SJSA1 (cell line): ENCODE measurements at regions not wholly inside any gene's neighbourhood (a gene's known extent, or its start where the extent isn't known, plus 50 kb on each side); places are given as distances from the start of the nearest gene placed in this dataset.

Experiments
- DNase-seq, 2 experiments: peaks; one replicate each; pipeline ENCODE4 v3.0.0-alpha.2; 2015 to 2020; ENCODE audit warnings: low spot score in 2 of 2, low read depth in 1 of 2
- H3K27ac ChIP-seq: fragments of 250-450 bp; sonication (Bioruptor Pico); 2 replicates; pipeline ENCODE4 v1.5.1; 2020; ENCODE audit warnings: mild to moderate bottlenecking, moderate library complexity
- H3K27me3 ChIP-seq: fragments of 250-450 bp; sonication (Bioruptor Pico); replicated peaks from 2 replicates; pipeline ENCODE4 v1.5.1; 2020; ENCODE audit warnings: mild to moderate bottlenecking, moderate library complexity
- H3K36me3 ChIP-seq: fragments of 250-450 bp; sonication (Bioruptor Pico); 2 replicates; pipeline ENCODE4 v1.5.1; 2020; ENCODE audit warnings: mild to moderate bottlenecking
- H3K4me1 ChIP-seq: fragments of 250-450 bp; sonication (Bioruptor Pico); replicated peaks from 2 replicates; pipeline ENCODE4 v1.6.1; 2021; ENCODE audit warnings: mild to moderate bottlenecking
- H3K4me3 ChIP-seq: fragments of 250-450 bp; sonication (Bioruptor Pico); 2 replicates; pipeline ENCODE4 v1.5.1; 2020; ENCODE audit warnings: mild to moderate bottlenecking
- H3K9me3 ChIP-seq: fragments of 250-450 bp; sonication (Bioruptor Pico); replicated peaks from 2 replicates; pipeline ENCODE4 v1.5.1; 2020; ENCODE audit warnings: mild to moderate bottlenecking

DNA sequence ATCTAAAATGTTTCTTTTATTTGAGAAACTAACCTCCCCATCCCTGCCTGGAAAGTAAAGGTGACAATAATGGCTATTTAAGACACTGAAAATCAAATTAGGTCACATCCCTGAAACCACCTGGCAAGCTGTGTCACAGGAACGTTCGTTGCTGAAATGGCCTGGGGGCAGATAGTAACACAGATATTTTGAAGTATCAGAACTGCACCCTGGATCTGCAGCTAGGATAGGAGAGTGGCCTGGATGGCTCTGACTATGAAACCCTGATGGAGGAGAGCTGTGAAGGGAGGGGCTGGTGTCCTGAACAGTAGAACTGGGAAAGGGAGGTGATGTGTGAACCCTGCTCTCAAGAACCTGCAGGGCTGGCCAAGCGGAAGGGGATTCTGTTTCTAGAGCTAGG lies 648.3 kb upstream of the CFAP20DC start:
- no peak overlapping the region for H3K4me3 ChIP-seq
- H3K27me3 ChIP-seq = no peaks in the 10 kb centered on the region
- DNase-seq = no peak
- H3K4me1 ChIP-seq = no peaks in the 10 kb centered on the region
- no peaks in the 10 kb centered on the region for H3K9me3 ChIP-seq
- H3K27ac ChIP-seq = no peak overlapping the region
- no peaks in the 10 kb centered on the region for H3K36me3 ChIP-seq

DNA sequence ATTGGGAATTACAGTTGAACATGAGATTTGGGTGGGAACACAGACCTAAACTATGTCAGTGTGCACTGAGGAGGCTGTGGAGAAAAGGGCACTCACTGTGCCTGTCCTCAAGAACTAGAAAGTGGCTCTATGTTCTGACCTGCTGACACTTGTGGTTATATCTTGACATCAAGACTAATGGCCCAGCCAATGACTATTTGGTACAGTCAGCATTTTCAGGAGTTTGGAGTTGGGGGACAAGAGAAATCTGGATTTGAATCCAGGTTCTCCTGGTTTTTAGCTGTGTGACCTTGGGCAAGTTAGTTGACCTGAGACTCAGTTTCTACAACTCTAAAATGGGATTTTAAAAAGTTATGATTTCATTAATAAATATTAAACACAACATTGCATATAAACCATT lies 647.0 kb upstream of the CFAP20DC start:
- Histone ChIP-seq H3K36me3 (no peaks in the 10 kb centered on the region), H3K4me3 (no peak overlapping the region), H3K27ac (no peak overlapping the region), H3K4me1 (no peaks in the 10 kb centered on the region), H3K27me3 (no peaks in the 10 kb centered on the region), H3K9me3 (no peaks in the 10 kb centered on the region)
- DNase-seq = no peak

DNA sequence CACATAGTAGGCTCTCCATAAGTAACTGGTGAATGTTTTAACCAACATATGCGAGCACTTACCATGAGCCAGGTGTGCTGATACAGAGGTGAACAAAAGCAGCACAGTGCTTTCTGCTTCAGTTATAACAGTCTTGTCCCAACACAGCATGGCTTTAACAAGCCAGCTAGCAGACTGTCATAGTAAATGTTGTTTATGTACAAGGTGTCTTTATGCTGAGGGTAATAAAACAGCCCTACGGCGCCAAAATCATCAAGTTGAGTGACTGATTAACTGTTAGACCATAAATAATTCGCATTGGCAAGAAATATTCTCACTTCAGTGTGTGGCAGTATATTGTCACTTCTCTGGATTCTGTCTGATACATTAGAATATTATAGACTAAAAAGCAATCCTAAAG lies 646.0 kb upstream of the CFAP20DC start:
- Histone ChIP-seq H3K9me3 (no peaks in the 10 kb centered on the region), H3K4me1 (no peaks in the 10 kb centered on the region), H3K36me3 (no peaks in the 10 kb centered on the region), H3K27me3 (no peaks in the 10 kb centered on the region), H3K27ac (no peak overlapping the region), H3K4me3 (no peak overlapping the region)
- no peak for DNase-seq

DNA sequence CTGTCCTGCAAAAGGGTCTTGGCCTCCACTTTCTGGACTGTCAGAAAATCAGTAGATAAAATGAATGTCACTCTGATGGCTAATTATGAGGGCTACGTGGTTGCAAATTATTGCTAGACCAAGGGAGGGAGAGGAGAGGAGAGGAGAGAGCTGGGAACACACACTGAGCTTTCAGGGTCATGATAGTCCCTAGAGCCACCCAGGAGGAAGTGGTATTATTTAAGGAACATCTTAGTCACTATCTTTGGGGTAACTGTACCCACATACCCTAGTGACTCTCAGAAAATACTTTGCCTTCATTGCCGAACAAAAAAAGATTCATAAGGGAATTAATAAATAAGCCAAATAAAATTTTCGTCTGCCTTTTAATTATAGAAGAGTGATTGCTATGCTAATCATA lies 642.3 kb upstream of the CFAP20DC start:
- H3K27me3 ChIP-seq = no peaks in the 10 kb centered on the region
- no peak for DNase-seq
- no peak overlapping the region for H3K27ac ChIP-seq
- H3K9me3 ChIP-seq = no peaks in the 10 kb centered on the region
- H3K4me1 ChIP-seq = no peaks in the 10 kb centered on the region
- no peaks in the 10 kb centered on the region for H3K36me3 ChIP-seq
- no peak overlapping the region for H3K4me3 ChIP-seq

DNA sequence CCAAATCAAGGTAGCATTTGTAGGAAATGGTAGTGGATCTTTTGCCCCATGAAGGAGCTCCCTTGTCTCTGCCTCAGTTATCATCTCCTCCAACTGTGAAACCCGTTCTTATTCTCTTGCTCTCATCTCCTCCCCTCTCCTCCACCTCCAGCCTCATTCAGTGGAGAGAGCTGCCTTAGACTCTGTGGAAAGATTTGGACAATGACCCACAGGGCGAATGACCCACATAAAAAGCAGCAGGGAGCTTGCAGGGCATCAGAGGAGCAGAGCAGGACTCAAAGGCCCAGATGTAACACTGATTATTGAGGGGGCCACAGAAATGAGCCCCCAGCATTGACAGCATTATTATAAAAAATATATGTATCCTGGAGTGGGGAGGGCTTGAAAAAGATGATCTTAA lies 641.1 kb upstream of the CFAP20DC start:
- H3K36me3 ChIP-seq = no peaks in the 10 kb centered on the region
- H3K27ac ChIP-seq = no peak overlapping the region
- H3K4me3 ChIP-seq = no peak overlapping the region
- DNase-seq = no peak
- no peaks in the 10 kb centered on the region for H3K27me3 ChIP-seq
- no peaks in the 10 kb centered on the region for H3K4me1 ChIP-seq
- H3K9me3 ChIP-seq = no peaks in the 10 kb centered on the region

DNA sequence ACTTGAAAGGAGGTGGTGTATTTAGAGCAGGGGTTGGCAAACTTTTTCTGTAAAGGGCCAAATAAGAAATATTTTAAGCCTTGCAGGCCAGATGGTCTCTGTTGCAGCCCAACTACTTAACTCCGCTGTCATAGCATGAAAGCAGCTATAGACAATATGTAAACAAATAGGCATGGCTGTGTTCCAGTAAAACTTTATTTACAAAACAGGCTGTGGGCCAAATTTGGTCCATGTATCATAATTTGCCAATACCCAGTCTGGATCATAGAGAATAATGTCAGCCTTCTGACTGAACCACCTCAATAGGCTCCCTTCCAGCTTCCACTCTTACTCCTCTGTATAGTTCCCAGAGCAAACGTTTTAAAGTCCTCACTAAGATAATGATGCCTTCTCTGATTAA lies 638.8 kb upstream of the CFAP20DC start:
- H3K4me1 ChIP-seq = no peaks in the 10 kb centered on the region
- no peaks in the 10 kb centered on the region for H3K9me3 ChIP-seq
- H3K27ac ChIP-seq = no peak overlapping the region
- no peaks in the 10 kb centered on the region for H3K27me3 ChIP-seq
- DNase-seq = no peak
- no peaks in the 10 kb centered on the region for H3K36me3 ChIP-seq
- H3K4me3 ChIP-seq = no peak overlapping the region

DNA sequence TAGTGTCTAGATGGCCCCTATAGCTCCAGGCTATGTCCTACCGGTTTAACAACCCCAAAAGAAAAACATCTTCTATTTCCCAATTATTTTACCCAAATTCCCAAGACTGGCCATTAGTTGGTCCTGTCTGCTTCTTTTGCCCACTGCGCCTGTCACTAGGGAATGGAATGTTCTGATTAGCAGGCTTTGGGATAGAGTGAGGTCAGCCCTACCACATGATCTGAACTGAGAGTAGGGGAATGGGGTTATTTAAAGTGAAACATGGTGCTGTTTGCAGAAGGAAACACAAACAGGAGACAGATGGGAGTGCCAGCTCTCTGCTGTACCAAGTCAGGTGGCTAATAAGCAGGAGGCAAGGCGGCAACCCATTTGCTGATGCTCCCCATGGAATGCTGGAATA lies 635.6 kb upstream of the CFAP20DC start:
- Histone ChIP-seq H3K27me3 (no peaks in the 10 kb centered on the region), H3K4me3 (no peak overlapping the region), H3K36me3 (no peaks in the 10 kb centered on the region), H3K4me1 (no peaks in the 10 kb centered on the region), H3K9me3 (no peaks in the 10 kb centered on the region), H3K27ac (no peak overlapping the region)
- no peak for DNase-seq

DNA sequence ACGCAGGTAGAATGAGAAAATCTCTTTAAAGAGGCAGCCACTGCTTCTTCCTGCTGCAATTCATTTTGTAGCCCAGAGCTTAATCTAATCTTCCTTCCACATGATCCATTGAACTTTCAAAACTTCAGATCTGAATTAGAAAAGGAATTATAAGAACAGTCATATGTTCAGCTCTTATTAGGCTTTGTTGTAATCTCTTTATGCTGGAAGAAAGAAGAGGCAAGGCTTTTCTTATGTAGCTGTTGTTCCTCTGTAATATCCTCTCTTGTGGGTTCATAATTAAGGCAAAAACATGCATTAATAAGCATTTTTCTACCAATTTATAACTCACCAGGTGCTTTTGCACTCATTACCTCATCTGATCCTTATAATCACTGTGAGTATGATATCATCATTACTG lies 634.9 kb upstream of the CFAP20DC start:
- no peaks in the 10 kb centered on the region for H3K9me3 ChIP-seq
- H3K36me3 ChIP-seq = no peaks in the 10 kb centered on the region
- DNase-seq = no peak
- no peak overlapping the region for H3K27ac ChIP-seq
- H3K4me1 ChIP-seq = no peaks in the 10 kb centered on the region
- no peak overlapping the region for H3K4me3 ChIP-seq
- no peaks in the 10 kb centered on the region for H3K27me3 ChIP-seq

DNA sequence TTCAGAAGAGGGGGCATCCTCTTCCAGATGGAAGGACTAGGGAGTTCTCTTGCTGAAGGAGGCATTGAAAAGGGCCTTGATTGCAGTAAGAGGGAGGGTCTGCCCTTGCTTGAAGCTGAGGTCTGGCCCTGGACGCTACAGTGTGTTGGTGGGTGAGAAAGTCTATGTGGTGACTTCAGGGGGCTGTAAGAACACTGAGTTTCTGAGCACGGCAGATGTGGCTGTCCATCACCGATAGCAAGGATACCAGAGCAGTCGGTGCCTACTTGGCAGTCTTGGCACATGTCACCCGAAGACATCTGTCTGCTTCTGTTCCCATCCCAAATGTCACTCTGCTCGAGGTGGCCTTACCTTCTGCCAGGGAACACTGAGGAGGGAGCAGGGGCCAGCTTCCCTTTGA lies 631.1 kb upstream of the CFAP20DC start:
- H3K36me3 ChIP-seq = no peaks in the 10 kb centered on the region
- H3K27ac ChIP-seq = no peak overlapping the region
- H3K4me3 ChIP-seq = no peak overlapping the region
- H3K4me1 ChIP-seq = no peaks in the 10 kb centered on the region
- no peaks in the 10 kb centered on the region for H3K27me3 ChIP-seq
- H3K9me3 ChIP-seq = no peaks in the 10 kb centered on the region
- no peak for DNase-seq

DNA sequence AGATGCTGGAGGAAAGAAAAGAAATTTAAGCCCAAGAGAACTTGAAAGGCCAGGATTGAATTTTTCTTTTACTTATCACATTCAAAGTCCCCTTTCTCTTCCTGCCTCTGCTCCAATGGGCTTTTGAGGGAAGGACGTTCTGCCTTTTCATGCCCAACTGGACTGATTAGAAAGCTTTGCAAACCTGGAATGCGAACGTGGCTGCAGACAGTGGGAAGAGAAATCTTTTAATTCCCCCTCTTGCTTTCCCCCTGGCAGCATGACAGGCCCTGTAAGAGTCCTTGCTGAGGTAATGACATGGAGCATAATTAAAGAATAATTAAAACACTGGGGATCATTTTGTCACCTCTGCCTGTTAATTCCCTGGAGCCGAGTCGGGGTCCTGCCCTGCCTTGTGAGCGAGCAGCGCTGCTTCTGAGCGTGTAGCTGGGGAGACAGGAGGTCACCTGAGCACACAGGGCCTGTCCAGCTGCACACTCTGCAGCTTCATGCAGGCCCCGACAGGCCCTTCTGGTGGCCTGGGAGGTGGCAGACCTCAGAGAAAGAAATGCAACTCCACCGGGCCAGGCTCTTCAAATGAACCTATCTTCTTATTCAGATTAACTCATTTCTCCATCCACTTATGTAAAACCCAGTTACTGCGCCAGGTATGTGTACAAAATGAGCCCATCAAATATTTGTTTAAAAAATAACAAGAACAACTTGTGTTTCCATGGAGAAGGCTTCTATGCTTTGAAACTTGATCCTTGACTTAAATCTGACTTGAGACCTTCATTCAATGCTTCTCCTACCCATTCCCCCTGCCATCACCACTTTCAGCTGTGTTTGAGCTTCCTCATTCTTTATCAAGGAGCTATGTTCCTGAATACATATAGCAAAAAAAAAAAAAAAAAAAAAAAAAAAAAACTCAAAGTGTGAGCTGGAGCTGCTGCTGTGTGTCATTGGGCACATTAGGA lies 628.2 kb upstream of the CFAP20DC start:
- H3K4me3 ChIP-seq = no peak overlapping the region
- no peak overlapping the region for H3K27ac ChIP-seq
- no peaks in the 10 kb centered on the region for H3K4me1 ChIP-seq

DNA sequence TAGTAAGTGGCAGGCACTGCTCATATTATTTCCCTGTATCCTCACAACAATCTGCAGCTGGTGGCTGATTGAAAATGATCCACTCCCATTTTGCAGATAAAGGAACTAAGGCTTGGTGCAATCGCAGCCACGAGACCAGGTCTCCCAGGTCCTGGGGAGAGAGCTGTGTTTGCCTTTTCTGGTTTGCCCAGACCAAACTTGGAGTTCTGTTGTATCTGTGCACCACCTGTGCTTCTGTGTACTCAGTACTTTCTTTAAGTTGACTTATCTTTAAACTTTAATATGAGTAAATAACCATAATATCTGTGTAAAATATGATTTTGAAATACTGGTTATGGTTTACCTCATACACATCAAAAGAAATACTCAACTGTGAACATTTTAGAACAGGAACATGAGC lies 625.7 kb upstream of the CFAP20DC start:
- Histone ChIP-seq H3K36me3 (no peaks in the 10 kb centered on the region), H3K4me3 (no peak overlapping the region), H3K4me1 (no peaks in the 10 kb centered on the region), H3K27me3 (no peaks in the 10 kb centered on the region), H3K9me3 (no peaks in the 10 kb centered on the region), H3K27ac (no peak overlapping the region)
- DNase-seq = no peak

More for the DNA sequence above, 628.2 kb upstream of the CFAP20DC start:
- DNase-seq = no peak
- Histone ChIP-seq H3K9me3 (no peaks in the 10 kb centered on the region), H3K27me3 (no peaks in the 10 kb centered on the region), H3K36me3 (no peaks in the 10 kb centered on the region)

DNA sequence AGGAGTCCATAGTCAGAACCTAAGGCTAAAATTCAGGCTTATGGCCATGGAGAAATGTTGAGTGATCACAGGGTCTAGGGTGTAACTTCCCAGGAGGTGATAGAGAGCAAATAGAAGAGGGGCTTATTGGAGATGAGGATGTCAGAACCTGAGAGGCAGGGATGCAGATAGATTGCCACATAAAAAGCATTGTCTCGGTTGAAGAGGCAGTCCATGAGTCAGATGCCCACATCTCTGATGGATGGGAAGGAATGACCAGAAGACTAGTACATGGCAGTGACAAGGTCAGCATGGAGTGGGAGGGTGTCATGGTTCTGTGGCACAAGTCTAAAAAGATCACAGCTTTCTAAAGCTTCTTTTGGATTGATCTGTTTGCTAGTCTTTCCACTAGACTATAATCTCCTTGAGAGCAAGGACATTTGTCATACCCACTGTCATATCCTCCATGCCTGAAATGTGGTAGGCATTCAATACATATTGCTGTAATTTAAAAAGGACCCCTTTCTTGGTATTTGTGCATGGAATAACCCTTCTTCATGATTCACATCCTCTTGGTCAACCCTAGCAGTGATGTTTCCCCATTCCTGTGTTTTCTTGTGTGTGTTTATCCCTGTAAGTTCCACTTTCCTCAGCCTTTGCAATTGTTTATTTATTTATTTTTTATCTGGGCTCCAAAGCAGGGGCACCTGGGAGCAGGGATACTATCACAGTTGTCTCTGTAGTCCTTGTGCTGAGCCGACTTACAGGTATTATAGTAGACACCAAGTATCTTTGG lies 613.4 kb upstream of the CFAP20DC start:
- Histone ChIP-seq H3K27ac (no peak overlapping the region), H3K27me3 (no peaks in the 10 kb centered on the region)

DNA sequence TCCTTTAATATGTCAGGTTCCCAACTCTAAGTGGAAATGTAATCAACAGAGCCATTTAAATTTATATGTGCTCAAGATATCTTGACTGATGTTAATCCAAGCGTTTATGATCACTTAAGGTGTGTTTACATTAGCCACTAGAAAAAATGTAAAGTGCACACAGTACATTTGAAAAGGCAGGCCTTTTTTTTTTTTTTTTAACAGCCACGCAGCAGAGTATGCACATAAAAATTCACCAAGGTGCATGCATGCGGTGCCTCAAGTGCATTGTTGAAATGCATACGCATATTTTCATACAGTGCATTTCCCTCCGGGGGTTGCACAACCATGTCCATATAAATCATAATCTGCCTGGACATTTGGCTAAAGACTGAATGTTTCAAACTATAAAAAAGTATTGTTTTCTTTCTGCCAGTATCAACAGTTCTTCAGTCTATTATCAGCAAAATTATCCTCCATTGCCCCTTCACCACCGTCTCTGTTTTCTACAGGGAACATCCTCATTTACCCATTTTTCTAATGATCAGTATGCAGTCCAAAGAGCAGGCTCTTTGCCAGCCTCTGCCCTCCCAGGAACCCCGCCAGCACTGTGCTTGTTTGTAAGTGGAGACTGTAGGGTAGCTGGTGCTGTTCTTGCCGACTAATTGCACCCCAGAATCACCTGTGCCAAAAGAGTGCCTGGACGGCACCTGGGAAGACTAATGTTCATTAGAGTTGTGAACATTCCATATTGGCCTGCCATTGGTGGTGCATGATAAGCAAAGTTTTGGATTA lies 611.2 kb upstream of the CFAP20DC start:
- Histone ChIP-seq H3K4me1 (no peaks in the 10 kb centered on the region), H3K9me3 (no peaks in the 10 kb centered on the region), H3K27ac (no peak overlapping the region), H3K36me3 (no peaks in the 10 kb centered on the region), H3K4me3 (no peak overlapping the region), H3K27me3 (no peaks in the 10 kb centered on the region)
- DNase-seq = no peak

More for the DNA sequence above, 613.4 kb upstream of the CFAP20DC start:
- Histone ChIP-seq H3K4me1 (no peaks in the 10 kb centered on the region), H3K9me3 (no peaks in the 10 kb centered on the region), H3K36me3 (no peaks in the 10 kb centered on the region), H3K4me3 (no peak overlapping the region)
- no peak for DNase-seq

DNA sequence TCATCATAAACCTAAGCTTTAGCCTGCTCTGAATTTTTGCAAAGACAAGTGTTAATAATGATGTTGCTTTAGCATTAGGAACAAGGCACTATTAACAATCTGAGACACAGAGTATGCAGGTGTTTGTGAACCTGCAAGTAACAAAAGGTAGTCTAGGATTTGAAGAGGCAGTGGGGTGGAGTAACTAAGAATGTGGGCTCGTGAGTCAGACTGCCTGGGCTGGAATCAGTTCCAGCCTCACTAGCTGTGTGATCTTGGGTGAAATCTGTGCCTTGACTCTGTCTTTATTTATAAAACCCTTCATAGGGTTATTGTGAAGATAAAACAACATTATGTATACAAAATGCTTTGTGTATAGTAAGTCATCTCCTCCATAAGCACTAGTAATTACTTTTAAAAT lies 610.6 kb upstream of the CFAP20DC start:
- no peak for DNase-seq
- Histone ChIP-seq H3K4me1 (no peaks in the 10 kb centered on the region), H3K27ac (no peak overlapping the region), H3K9me3 (no peaks in the 10 kb centered on the region), H3K27me3 (no peaks in the 10 kb centered on the region), H3K36me3 (no peaks in the 10 kb centered on the region), H3K4me3 (no peak overlapping the region)
